GM12878 (cell line): ENCODE measurements at regions not wholly inside any gene's neighbourhood (a gene's known extent, or its start where the extent isn't known, plus 50 kb on each side); places are given as distances from the start of the nearest gene placed in this dataset.

ENCODE experiments used
- ATAC-seq: fragments of 200-7000 bp; cut with Tn5 transposase; 3 replicates; pipeline ENCODE4 v1.9.1; 2020; ENCODE audit warnings: mild to moderate bottlenecking, moderate library complexity
- BruUV-seq: library from RNA; stranded (reverse); fragments of 400-500 nt; replicated peaks from 2 replicates; lab custom pipeline; 2021; lab: Mats Ljungman, UMichigan
- CTCF ChIA-PET: fragments of 300-600 bp; sonication (Branson Sonifier 250); formaldehyde crosslinking; extraction: SDS; loops from one replicate; lab custom pipeline; 2021; ENCODE audit warnings: inconsistent platforms; lab: Yijun Ruan, JAX
- POLR2A ChIA-PET: fragments of 350-600 bp; formaldehyde crosslinking; extraction: SDS; loops from one replicate; lab custom pipeline; 2021; ENCODE audit warnings: inconsistent platforms; lab: Charles Lee
- RAD21 ChIA-PET: fragments of 300-600 bp; sonication (Branson Sonifier 250); formaldehyde crosslinking; loops from one replicate; lab custom pipeline; 2023; ENCODE audit warnings: antibody characterized with exemption; ENCODE audit not compliant: unreplicated experiment; lab: Charles Lee
- SMC1A ChIA-PET: fragments of 300-600 bp; sonication (Branson Sonifier 250); formaldehyde crosslinking; loops from one replicate; lab custom pipeline; 2023; ENCODE audit not compliant: unreplicated experiment, uncharacterized antibody; lab: Charles Lee
- DNase-seq: peaks from one replicate; pipeline ENCODE4 v3.0.0-alpha.2; 2011; ENCODE audit warnings: low read depth, low spot score
- FAIRE-seq: peaks from 3 replicates; lab custom pipeline; 2011; peaks lifted over from hg19 to GRCh38; lab: Jason Lieb, UNC
- H2AFZ ChIP-seq: 2 replicates; pipeline ENCODE4 v1.6.0; 2011; ENCODE audit warnings: low read depth, low read length, control low read depth; ENCODE audit not compliant: control insufficient read depth
- H3K27ac ChIP-seq: 2 replicates; pipeline ENCODE4 v1.5.1; 2011; ENCODE audit warnings: control low read depth; ENCODE audit not compliant: control insufficient read depth, insufficient read depth
- H3K27me3 ChIP-seq, 2 experiments: replicated peaks in 1 of 2; 2 replicates each; pipeline versions ENCODE4 v1.6.0 to v1.6.1; 2011; ENCODE audit warnings: low read length in 1 of 2; ENCODE audit not compliant: control insufficient read depth in 2 of 2, insufficient read depth in 2 of 2
- H3K36me3 ChIP-seq, 2 experiments: 2 replicates each; pipeline ENCODE4 v1.5.1; 2011; ENCODE audit warnings: low read length in 1 of 2; ENCODE audit not compliant: control insufficient read depth in 2 of 2, insufficient read depth in 2 of 2
- H3K4me1 ChIP-seq: 2 replicates; pipeline ENCODE4 v1.6.1; 2011; ENCODE audit warnings: mild to moderate bottlenecking, low read length, moderate library complexity, mixed read lengths; ENCODE audit not compliant: control insufficient read depth, insufficient read depth
- H3K4me2 ChIP-seq: 2 replicates; pipeline ENCODE4 v1.6.0; 2011; ENCODE audit warnings: control low read depth; ENCODE audit not compliant: control insufficient read depth, insufficient read depth
- H3K4me3 ChIP-seq: fragments of 200-600 bp; sonication (generic); 2 replicates; pipeline ENCODE4 v1.5.1; 2016
- H3K79me2 ChIP-seq: 2 replicates; pipeline ENCODE4 v1.6.0; 2011; ENCODE audit warnings: low read length; ENCODE audit not compliant: control insufficient read depth, insufficient read depth
- H3K9ac ChIP-seq: 2 replicates; pipeline ENCODE4 v1.8.0; 2011; ENCODE audit warnings: low read length, control low read depth, mixed read lengths; ENCODE audit not compliant: control insufficient read depth, insufficient read depth
- H3K9me3 ChIP-seq: replicated peaks from 3 replicates; pipeline ENCODE4 v1.5.1; 2011; ENCODE audit warnings: mild to moderate bottlenecking, low read length; ENCODE audit not compliant: control insufficient read depth, insufficient read depth
- H4K20me1 ChIP-seq: 2 replicates; pipeline ENCODE4 v1.6.0; 2011; ENCODE audit not compliant: control insufficient read depth, insufficient read depth
- E2F4 ChIP-seq: IDR thresholded peaks from 2 replicates; pipeline ENCODE4 v1.6.1; 2012; ENCODE audit warnings: low read depth, low read length, improper control_type of control experiment
- E4F1 ChIP-seq: fragments of 450-650 bp; IDR thresholded peaks from 2 replicates; pipeline ENCODE4 v1.6.1; 2018; ENCODE audit warnings: borderline replicate concordance, mild to moderate bottlenecking; ENCODE audit not compliant: partially characterized antibody
- PML ChIP-seq: IDR thresholded peaks from 2 replicates; pipeline ENCODE4 v1.6.1; 2012; ENCODE audit warnings: low read length, inconsistent platforms
- ZBED1 ChIP-seq: IDR thresholded peaks from 2 replicates; pipeline ENCODE4 v1.6.1; 2016; ENCODE audit warnings: borderline replicate concordance
- WGBS: methylation state at CpG from one replicate; pipeline ENCODE4 v1.1.6; 2016; ENCODE audit warnings: low lambda C conversion rate; ENCODE audit not compliant: insufficient replicate concordance, insufficient coverage; ENCODE audit errors: missing lambda C conversion rate; 5-methylcytosine and 5-hydroxymethylcytosine counted together
- in situ Hi-C: fragments of 300-500 bp; cut with MboI; formaldehyde crosslinking; loops from 9 replicates; pipeline ENCODE4 v1.14.3; 2018; ENCODE audit warnings: mixed read lengths
- intact Hi-C: fragments of 100-400 bp; cut with micrococcal nuclease; formaldehyde crosslinking; loops from one replicate; pipeline ENCODE4 v1.14.2; 2022; ENCODE audit not compliant: unreplicated experiment

GRCh38 chr3:194781617-194782016, 95.9 kb downstream of the FAM43A start:
- no peaks in the 10 kb centered on the region for H3K9me3 ChIP-seq
- H3K79me2 ChIP-seq, result no peaks in the 10 kb centered on the region
- FAIRE-seq (no peak), DNase-seq (no peak), ATAC-seq (no peak)
- TF ChIP-seq ZBED1 (no peak), E4F1 (no peak), E2F4 (no peak), PML (no peak)
- H3K4me1 ChIP-seq, result no peaks in the 10 kb centered on the region
- no peaks in the 10 kb centered on the region for H4K20me1 ChIP-seq
- H3K27me3 ChIP-seq, result peaks cover 0 to 1% of the 10 kb centered on the region in 2 experiments; a peak in 1 of 4 replicates
- ChIA-PET RAD21 (no interaction called here), POLR2A (no interaction called here), SMC1A (no interaction called here), CTCF (interaction anchor here (1.3 kb wide), 1 partner anchor 35 kb away, joined by 4 read pairs; no protein-coding TSS in a partner anchor)
- WGBS, result 2% methylated on average over 2 of the region's 2 CpGs
- no peak overlapping the region for H3K27ac ChIP-seq
- in situ Hi-C loops (no loop called here), intact Hi-C loops (no loop called here)
- no peak overlapping the region for H3K4me3 ChIP-seq
- no peak overlapping the region for H3K4me2 ChIP-seq
- no TSS peak for BruUV-seq
- no peak overlapping the region for H3K9ac ChIP-seq
- no peak overlapping the region for H2AFZ ChIP-seq
- H3K36me3 ChIP-seq, result no peaks in the 10 kb centered on the region
